A673 (cell line): ENCODE measurements at regions not wholly inside any gene's neighbourhood (a gene's known extent, or its start where the extent isn't known, plus 50 kb on each side); places are given as distances from the start of the nearest gene placed in this dataset.

Experiments
- CTCF ChIP-seq: fragments of 300-800, 200-600 bp; sonication (generic); conservative IDR thresholded peaks from 2 replicates; pipeline ENCODE4 v1.5.1; 2017; ENCODE audit warnings: low read depth, mild to moderate bottlenecking, antibody characterized with exemption, low read length, moderate library complexity, mixed read lengths
- EZH2 ChIP-seq: fragments of 200-600 bp; sonication (generic); IDR thresholded peaks from 2 replicates; pipeline ENCODE4 v1.6.1; 2017; ENCODE audit warnings: borderline replicate concordance, low read depth, mild to moderate bottlenecking, mixed read lengths, antibody characterized with exemption, low read length; ENCODE audit not compliant: poor library complexity, severe bottlenecking

DNA sequence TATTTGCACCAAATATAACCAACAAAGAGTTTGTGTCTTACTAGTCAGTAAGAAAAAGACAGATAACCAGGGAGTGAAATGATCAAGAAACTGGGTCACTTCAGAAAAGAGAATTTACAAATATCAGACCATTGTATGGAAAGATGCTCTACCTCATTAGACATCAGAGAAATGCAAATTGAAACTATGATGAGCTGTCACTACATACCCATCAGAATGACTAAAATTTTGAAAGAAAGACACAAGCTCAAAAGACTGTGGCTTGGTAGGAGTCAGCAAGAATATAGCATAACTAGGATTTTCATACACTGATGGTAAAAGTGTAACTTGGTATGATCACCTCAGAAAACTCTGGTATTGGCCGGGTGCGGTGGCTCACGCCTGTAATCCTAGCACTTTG lies 247.2 kb downstream of the BMP4 start:
- no peak for TF ChIP-seq EZH2
- TF ChIP-seq CTCF, result no peak
